ENCODE measurements at regions not wholly inside any gene's neighbourhood (a gene's known extent, or its start where the extent isn't known, plus 50 kb on each side); places are given as distances from the start of the nearest gene placed in this dataset.

GRCh38 chrX:124497386-124497785 lies 151.0 kb downstream of the SH2D1A start:
- WGBS, 2 experiments (ENCODE audit: low coverage in 1 of 2, low lambda C conversion rate in 2 of 2, missing lambda C conversion rate in 2 of 2) = 64 to 70% methylated on average over 4 of the region's 4 CpGs

DNA sequence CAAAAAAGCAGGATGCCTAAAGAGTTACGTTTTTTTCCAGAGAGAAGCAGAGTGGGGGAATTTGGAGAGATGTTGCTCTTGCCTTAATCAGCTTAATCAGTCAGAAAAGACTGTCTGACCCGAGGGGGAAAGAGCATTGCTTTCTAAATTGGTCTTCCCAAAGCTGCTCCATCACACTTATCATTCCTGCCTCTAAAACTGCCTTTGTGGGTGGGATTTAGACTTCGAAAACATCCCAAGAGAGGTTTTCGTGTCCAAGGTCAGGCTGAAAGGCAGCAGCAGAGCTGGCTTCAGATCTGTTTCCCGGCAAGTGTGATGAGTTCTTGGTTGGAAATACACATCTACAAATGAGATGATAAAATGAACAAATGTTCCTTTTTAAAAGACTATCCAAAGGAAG lies 155.2 kb downstream of the SH2D1A start:
- in situ Hi-C loops (cut with MboI) = no loop called here
- H3K4me2 ChIP-seq (ENCODE audit: unreplicated experiment) = no peak overlapping the region
- WGBS, 2 experiments (ENCODE audit: low coverage in 1 of 2, low lambda C conversion rate in 2 of 2, missing lambda C conversion rate in 2 of 2) = 22 to 25% methylated on average over 5 of the region's 5 CpGs

More at GRCh38 chrX:124497386-124497785, 151.0 kb downstream of the SH2D1A start:
- Histone ChIP-seq H3K4me3 (no peak overlapping the region), H3F3A (ENCODE audit: insufficient read depth) (no peaks in the 10 kb centered on the region), H3K36me3 (ENCODE audit: low read depth) (no peaks in the 10 kb centered on the region), H3K27ac (no peak overlapping the region), H3K4me2 (ENCODE audit: unreplicated experiment) (no peak overlapping the region), H3K4me1 (ENCODE audit: insufficient read depth) (no peaks in the 10 kb centered on the region), H3K27me3 (replicated peaks; ENCODE audit: insufficient read depth) (no peaks in the 10 kb centered on the region), H3K9me2 (ENCODE audit: insufficient read depth) (no peaks in the 10 kb centered on the region), H2AFZ (no peak overlapping the region), H3K9ac (no peak overlapping the region), H3K79me2 (ENCODE audit: insufficient read depth) (no peaks in the 10 kb centered on the region), H3K9me3 (ENCODE audit: low read depth) (no peaks in the 10 kb centered on the region), H4K20me1 (ENCODE audit: insufficient read depth) (no peaks in the 10 kb centered on the region)
- DNase-seq = no peak
- no peak for TF ChIP-seq EZH2phosphoT487 (IDR thresholded peaks at IDR 0.05; ENCODE audit: insufficient read depth, low read depth)
- no peak for TF ChIP-seq EZH2 (IDR thresholded peaks at IDR 0.05; ENCODE audit: insufficient read depth, poor library complexity, severe bottlenecking)
- in situ Hi-C loops (cut with MboI) = no loop called here

GRCh38 chrX:124502166-124502565 lies 155.8 kb downstream of the SH2D1A start:
- H3F3A ChIP-seq (ENCODE audit: insufficient read depth) = no peaks in the 10 kb centered on the region
- DNase-seq = no peak
- no peak overlapping the region for H3K4me3 ChIP-seq
- no peaks in the 10 kb centered on the region for H4K20me1 ChIP-seq (ENCODE audit: insufficient read depth)
- no peak overlapping the region for H3K9ac ChIP-seq
- no peak overlapping the region for H3K27ac ChIP-seq
- in situ Hi-C loops (cut with MboI) = no loop called here
- 33 to 39% methylated on average over 2 of the region's 2 CpGs for WGBS, 2 experiments (ENCODE audit: low coverage in 1 of 2, low lambda C conversion rate in 2 of 2, missing lambda C conversion rate in 2 of 2)
- H2AFZ ChIP-seq = no peak overlapping the region
- H3K4me1 ChIP-seq (ENCODE audit: insufficient read depth) = no peaks in the 10 kb centered on the region
- no peaks in the 10 kb centered on the region for H3K79me2 ChIP-seq (ENCODE audit: insufficient read depth)
- TF ChIP-seq EZH2 (IDR thresholded peaks at IDR 0.05; ENCODE audit: insufficient read depth, poor library complexity, severe bottlenecking) = no peak
- TF ChIP-seq EZH2phosphoT487 (IDR thresholded peaks at IDR 0.05; ENCODE audit: insufficient read depth, low read depth) = no peak
- no peak overlapping the region for H3K4me2 ChIP-seq (ENCODE audit: unreplicated experiment)
- no peaks in the 10 kb centered on the region for H3K9me2 ChIP-seq (ENCODE audit: insufficient read depth)
- no peaks in the 10 kb centered on the region for H3K36me3 ChIP-seq (ENCODE audit: low read depth)
- H3K9me3 ChIP-seq (ENCODE audit: low read depth) = no peaks in the 10 kb centered on the region
- H3K27me3 ChIP-seq (replicated peaks; ENCODE audit: insufficient read depth) = no peaks in the 10 kb centered on the region

More for the DNA sequence above, 155.2 kb downstream of the SH2D1A start:
- Histone ChIP-seq H3K79me2 (ENCODE audit: insufficient read depth) (no peaks in the 10 kb centered on the region), H3K36me3 (ENCODE audit: low read depth) (no peaks in the 10 kb centered on the region), H3F3A (ENCODE audit: insufficient read depth) (no peaks in the 10 kb centered on the region), H3K9ac (no peak overlapping the region), H3K9me2 (ENCODE audit: insufficient read depth) (no peaks in the 10 kb centered on the region), H2AFZ (no peak overlapping the region), H3K9me3 (ENCODE audit: low read depth) (no peaks in the 10 kb centered on the region), H3K27me3 (replicated peaks; ENCODE audit: insufficient read depth) (no peaks in the 10 kb centered on the region), H4K20me1 (ENCODE audit: insufficient read depth) (no peaks in the 10 kb centered on the region), H3K4me1 (ENCODE audit: insufficient read depth) (no peaks in the 10 kb centered on the region), H3K4me3 (no peak overlapping the region), H3K27ac (no peak overlapping the region)
- TF ChIP-seq EZH2phosphoT487 (IDR thresholded peaks at IDR 0.05; ENCODE audit: insufficient read depth, low read depth) (no peak), EZH2 (IDR thresholded peaks at IDR 0.05; ENCODE audit: insufficient read depth, poor library complexity, severe bottlenecking) (no peak)
- no peak for DNase-seq

- Histone ChIP-seq H3K36me3 (ENCODE audit: low read depth) (no peaks in the 10 kb centered on the region), H3K9me2 (ENCODE audit: insufficient read depth) (no peaks in the 10 kb centered on the region), H3K4me3 (no peak overlapping the region), H3K9me3 (ENCODE audit: low read depth) (no peaks in the 10 kb centered on the region), H3K4me2 (ENCODE audit: unreplicated experiment) (no peak overlapping the region), H4K20me1 (ENCODE audit: insufficient read depth) (no peaks in the 10 kb centered on the region), H3F3A (ENCODE audit: insufficient read depth) (no peaks in the 10 kb centered on the region), H3K9ac (no peak overlapping the region), H3K27ac (no peak overlapping the region), H2AFZ (no peak overlapping the region), H3K27me3 (replicated peaks; ENCODE audit: insufficient read depth) (no peaks in the 10 kb centered on the region), H3K79me2 (ENCODE audit: insufficient read depth) (no peaks in the 10 kb centered on the region), H3K4me1 (ENCODE audit: insufficient read depth) (no peaks in the 10 kb centered on the region)
- TF ChIP-seq EZH2 (IDR thresholded peaks at IDR 0.05; ENCODE audit: insufficient read depth, poor library complexity, severe bottlenecking) = no peak
- TF ChIP-seq EZH2phosphoT487 (IDR thresholded peaks at IDR 0.05; ENCODE audit: insufficient read depth, low read depth) = no peak
- no peak for DNase-seq
- WGBS, 2 experiments (ENCODE audit: low coverage in 1 of 2, low lambda C conversion rate in 2 of 2, missing lambda C conversion rate in 2 of 2) = 87 to 95% methylated on average over 3 of the region's 3 CpGs
- in situ Hi-C loops (cut with MboI) = no loop called here
These were observed 156.2 kb downstream of the SH2D1A start for GRCh38 chrX:124502599-124502998.

Data from GM23248 (cell line).